ENCODE measurements at regions not wholly inside any gene's neighbourhood (a gene's known extent, or its start where the extent isn't known, plus 50 kb on each side); places are given as distances from the start of the nearest gene placed in this dataset.

GRCh38 chr5:74122979-74123590 is 497.1 kb downstream of the ARHGEF28 start:
- Histone ChIP-seq H3K4me1 (ENCODE audit: insufficient read depth, low read length, poor library complexity, severe bottlenecking) (peaks cover 63% of the 10 kb centered on the region), H3K9me2 (replicated peaks; ENCODE audit: low read depth, low read length) (no peaks in the 10 kb centered on the region), H3K9ac (ENCODE audit: low read depth, low read length, poor library complexity, severe bottlenecking) (peak overlapping the region; percentile 48), H3K27me3 (ENCODE audit: insufficient read depth, low read length, poor library complexity, severe bottlenecking) (no peaks in the 10 kb centered on the region), H3K9me3 (ENCODE audit: insufficient read depth, low read depth, low read length) (no peaks in the 10 kb centered on the region), H3K79me2 (ENCODE audit: insufficient read depth, low read length) (no peaks in the 10 kb centered on the region), H4K20me1 (ENCODE audit: insufficient read depth, low read length, poor library complexity, severe bottlenecking) (no peaks in the 10 kb centered on the region), H3F3A (ENCODE audit: low read depth) (no peaks in the 10 kb centered on the region; the same call in 1 of the 2 replicates), H3K36me3 (ENCODE audit: insufficient read depth, low read length) (no peaks in the 10 kb centered on the region), H2AFZ (ENCODE audit: low read length) (peak overlapping the region; percentile 39; the same call in 1 of the 2 replicates), H3K4me2 (ENCODE audit: low read depth, low read length, poor library complexity, severe bottlenecking) (peak overlapping the region; percentile 65), H3K4me3 (ENCODE audit: low read length, poor library complexity, severe bottlenecking) (peak overlapping the region; percentile 52)
- no peak for TF ChIP-seq CTCF (conservative IDR thresholded peaks at IDR 0.05; ENCODE audit: low read length)
- TF ChIP-seq EZH2phosphoT487 (IDR thresholded peaks at IDR 0.05; ENCODE audit: borderline replicate concordance), result no peak

- Histone ChIP-seq H3K27me3 (ENCODE audit: insufficient read depth, low read length, poor library complexity, severe bottlenecking) (no peaks in the 10 kb centered on the region), H3K9ac (ENCODE audit: low read depth, low read length, poor library complexity, severe bottlenecking) (peak overlapping the region; percentile 57), H3K4me3 (ENCODE audit: low read length, poor library complexity, severe bottlenecking) (peak overlapping the region; percentile 52), H3K9me3 (ENCODE audit: insufficient read depth, low read depth, low read length) (no peaks in the 10 kb centered on the region), H3K9me2 (replicated peaks; ENCODE audit: low read depth, low read length) (no peaks in the 10 kb centered on the region), H2AFZ (ENCODE audit: low read length) (no peak overlapping the region), H3K4me2 (ENCODE audit: low read depth, low read length, poor library complexity, severe bottlenecking) (peak overlapping the region; percentile 65), H3K36me3 (ENCODE audit: insufficient read depth, low read length) (no peaks in the 10 kb centered on the region), H3F3A (ENCODE audit: low read depth) (no peaks in the 10 kb centered on the region; the same call in 1 of the 2 replicates), H3K79me2 (ENCODE audit: insufficient read depth, low read length) (no peaks in the 10 kb centered on the region), H3K4me1 (ENCODE audit: insufficient read depth, low read length, poor library complexity, severe bottlenecking) (peaks cover 56% of the 10 kb centered on the region), H4K20me1 (ENCODE audit: insufficient read depth, low read length, poor library complexity, severe bottlenecking) (no peaks in the 10 kb centered on the region)
- TF ChIP-seq CTCF (conservative IDR thresholded peaks at IDR 0.05; ENCODE audit: low read length) (no peak), EZH2phosphoT487 (IDR thresholded peaks at IDR 0.05; ENCODE audit: borderline replicate concordance) (no peak)
Observed at GRCh38 chr5:74122175-74122574, 496.2 kb downstream of the ARHGEF28 start.

GRCh38 chr5:74120585-74120984 is 494.6 kb downstream of the ARHGEF28 start:
- Histone ChIP-seq H3K9me2 (replicated peaks; ENCODE audit: low read depth, low read length) (no peaks in the 10 kb centered on the region), H3K9me3 (ENCODE audit: insufficient read depth, low read depth, low read length) (no peaks in the 10 kb centered on the region), H3K9ac (ENCODE audit: low read depth, low read length, poor library complexity, severe bottlenecking) (no peak overlapping the region), H4K20me1 (ENCODE audit: insufficient read depth, low read length, poor library complexity, severe bottlenecking) (no peaks in the 10 kb centered on the region), H2AFZ (ENCODE audit: low read length) (no peak overlapping the region), H3K79me2 (ENCODE audit: insufficient read depth, low read length) (no peaks in the 10 kb centered on the region), H3K36me3 (ENCODE audit: insufficient read depth, low read length) (no peaks in the 10 kb centered on the region), H3K4me1 (ENCODE audit: insufficient read depth, low read length, poor library complexity, severe bottlenecking) (peaks cover 47% of the 10 kb centered on the region), H3K27me3 (ENCODE audit: insufficient read depth, low read length, poor library complexity, severe bottlenecking) (no peaks in the 10 kb centered on the region), H3K4me3 (ENCODE audit: low read length, poor library complexity, severe bottlenecking) (no peak overlapping the region), H3K4me2 (ENCODE audit: low read depth, low read length, poor library complexity, severe bottlenecking) (no peak overlapping the region), H3F3A (ENCODE audit: low read depth) (no peaks in the 10 kb centered on the region; the same call in 1 of the 2 replicates)
- TF ChIP-seq CTCF (conservative IDR thresholded peaks at IDR 0.05; ENCODE audit: low read length) (no peak), EZH2phosphoT487 (IDR thresholded peaks at IDR 0.05; ENCODE audit: borderline replicate concordance) (no peak)

Data from Loucy (cell line).